Ishikawa (cell line): ENCODE measurements at regions not wholly inside any gene's neighbourhood (a gene's known extent, or its start where the extent isn't known, plus 50 kb on each side); places are given as distances from the start of the nearest gene placed in this dataset.
A peak's percentile ranks its signal among the peaks of the same experiment; 100 is the strongest.

Experiments
- CEBPB ChIP-seq: IDR thresholded peaks from 2 replicates; pipeline ENCODE4 v1.6.1; 2012
- CREB1 ChIP-seq: IDR thresholded peaks from 2 replicates; pipeline ENCODE4 v1.6.1; 2012; ENCODE audit warnings: low read depth
- EGR1 ChIP-seq: IDR thresholded peaks from 2 replicates; pipeline ENCODE4 v1.6.1; 2012
- EP300 ChIP-seq: IDR thresholded peaks from 2 replicates; pipeline ENCODE4 v1.6.1; 2012; ENCODE audit warnings: borderline replicate concordance
- FOXM1 ChIP-seq: IDR thresholded peaks from 2 replicates; pipeline ENCODE4 v1.6.1; 2012; ENCODE audit warnings: low read depth, borderline replicate concordance
- NFIC ChIP-seq: IDR thresholded peaks from 2 replicates; pipeline ENCODE4 v1.6.1; 2012
- RAD21 ChIP-seq: IDR thresholded peaks from 2 replicates; pipeline ENCODE4 v1.6.1; 2012; ENCODE audit warnings: low read depth
- TAF1 ChIP-seq: IDR thresholded peaks from 2 replicates; pipeline ENCODE4 v1.6.1; 2012; ENCODE audit warnings: low read depth, mild to moderate bottlenecking
- TCF12 ChIP-seq: IDR thresholded peaks from 2 replicates; pipeline ENCODE4 v1.6.1; 2012; ENCODE audit warnings: low read depth
- TEAD4 ChIP-seq: IDR thresholded peaks from 2 replicates; pipeline ENCODE4 v1.6.1; 2012
- USF1 ChIP-seq: IDR thresholded peaks from 2 replicates; pipeline ENCODE4 v1.6.1; 2012
- YY1 ChIP-seq: IDR thresholded peaks from 2 replicates; pipeline ENCODE4 v1.6.1; 2012; ENCODE audit warnings: low read depth
- ZBTB7A ChIP-seq: IDR thresholded peaks from 2 replicates; pipeline ENCODE4 v1.6.1; 2012; ENCODE audit warnings: low read depth
- TF ChIP-seq, protein P1 (sequence below): IDR thresholded peaks from 2 replicates; pipeline ENCODE4 v1.6.1; 2012; ENCODE audit warnings: low read depth, mild to moderate bottlenecking
- TF ChIP-seq, protein P2 (sequence below): IDR thresholded peaks from 2 replicates; pipeline ENCODE4 v1.6.1; 2012

- TF ChIP-seq ZBTB7A (no peak), EP300 (no peak), RAD21 (no peak), USF1 (no peak), TCF12 (no peak), FOXM1 (no peak), TEAD4 (no peak), EGR1 (no peak), TAF1 (no peak), YY1 (no peak), CREB1 (no peak), NFIC (no peak), CEBPB (no peak)
- TF ChIP-seq, protein P1, sequence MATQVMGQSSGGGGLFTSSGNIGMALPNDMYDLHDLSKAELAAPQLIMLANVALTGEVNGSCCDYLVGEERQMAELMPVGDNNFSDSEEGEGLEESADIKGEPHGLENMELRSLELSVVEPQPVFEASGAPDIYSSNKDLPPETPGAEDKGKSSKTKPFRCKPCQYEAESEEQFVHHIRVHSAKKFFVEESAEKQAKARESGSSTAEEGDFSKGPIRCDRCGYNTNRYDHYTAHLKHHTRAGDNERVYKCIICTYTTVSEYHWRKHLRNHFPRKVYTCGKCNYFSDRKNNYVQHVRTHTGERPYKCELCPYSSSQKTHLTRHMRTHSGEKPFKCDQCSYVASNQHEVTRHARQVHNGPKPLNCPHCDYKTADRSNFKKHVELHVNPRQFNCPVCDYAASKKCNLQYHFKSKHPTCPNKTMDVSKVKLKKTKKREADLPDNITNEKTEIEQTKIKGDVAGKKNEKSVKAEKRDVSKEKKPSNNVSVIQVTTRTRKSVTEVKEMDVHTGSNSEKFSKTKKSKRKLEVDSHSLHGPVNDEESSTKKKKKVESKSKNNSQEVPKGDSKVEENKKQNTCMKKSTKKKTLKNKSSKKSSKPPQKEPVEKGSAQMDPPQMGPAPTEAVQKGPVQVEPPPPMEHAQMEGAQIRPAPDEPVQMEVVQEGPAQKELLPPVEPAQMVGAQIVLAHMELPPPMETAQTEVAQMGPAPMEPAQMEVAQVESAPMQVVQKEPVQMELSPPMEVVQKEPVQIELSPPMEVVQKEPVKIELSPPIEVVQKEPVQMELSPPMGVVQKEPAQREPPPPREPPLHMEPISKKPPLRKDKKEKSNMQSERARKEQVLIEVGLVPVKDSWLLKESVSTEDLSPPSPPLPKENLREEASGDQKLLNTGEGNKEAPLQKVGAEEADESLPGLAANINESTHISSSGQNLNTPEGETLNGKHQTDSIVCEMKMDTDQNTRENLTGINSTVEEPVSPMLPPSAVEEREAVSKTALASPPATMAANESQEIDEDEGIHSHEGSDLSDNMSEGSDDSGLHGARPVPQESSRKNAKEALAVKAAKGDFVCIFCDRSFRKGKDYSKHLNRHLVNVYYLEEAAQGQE: no peak
- TF ChIP-seq, protein P2, sequence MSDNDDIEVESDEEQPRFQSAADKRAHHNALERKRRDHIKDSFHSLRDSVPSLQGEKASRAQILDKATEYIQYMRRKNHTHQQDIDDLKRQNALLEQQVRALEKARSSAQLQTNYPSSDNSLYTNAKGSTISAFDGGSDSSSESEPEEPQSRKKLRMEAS: no peak
Measured at GRCh38 chr3:177795859-177796258, 598.6 kb upstream of the TBL1XR1 start.

GRCh38 chr3:177800561-177800960 lies 603.3 kb upstream of the TBL1XR1 start:
- no peak for TF ChIP-seq YY1
- no peak for TF ChIP-seq TAF1
- TF ChIP-seq, protein P2: no peak

DNA sequence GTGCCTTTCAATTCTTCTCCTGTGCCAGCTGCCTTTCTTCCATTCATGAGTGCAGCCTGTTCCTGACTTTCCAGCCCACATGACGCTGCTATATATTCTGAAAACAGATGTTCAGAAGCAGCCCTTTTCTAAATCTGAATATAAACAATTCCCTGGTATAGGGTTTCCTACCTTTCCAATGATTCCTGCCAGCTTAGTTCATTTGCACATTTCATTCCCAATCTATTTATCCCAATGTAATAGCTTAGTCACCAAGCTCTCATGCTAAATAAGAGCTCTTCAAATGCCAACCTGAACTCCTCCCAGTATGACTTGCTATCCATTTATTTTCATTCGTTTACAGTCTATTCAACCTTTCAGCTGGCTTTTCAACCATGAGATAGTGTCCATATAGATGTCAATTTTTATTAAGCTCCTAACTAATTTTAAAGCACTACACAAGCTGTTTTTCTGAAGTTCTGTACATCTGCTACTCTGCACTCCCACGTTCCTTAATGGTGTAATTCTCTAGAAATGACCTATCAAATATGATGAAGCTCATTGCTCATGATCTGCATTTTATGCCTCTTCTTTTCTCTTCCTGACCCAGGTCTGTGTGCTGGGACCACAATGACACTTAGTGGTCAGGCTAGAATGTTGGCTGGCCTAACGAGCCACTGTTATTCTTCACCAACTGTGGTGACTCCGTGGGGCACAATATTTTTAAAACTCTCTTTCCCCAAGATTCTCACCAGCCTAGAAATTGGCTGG lies 605.0 kb upstream of the TBL1XR1 start:
- TF ChIP-seq RAD21: 0 out of 2 replicates have a peak, but pooled peaks have one; percentile 5
- TF ChIP-seq CEBPB: no peak
- TF ChIP-seq FOXM1: no peak
- TF ChIP-seq CREB1: no peak

DNA sequence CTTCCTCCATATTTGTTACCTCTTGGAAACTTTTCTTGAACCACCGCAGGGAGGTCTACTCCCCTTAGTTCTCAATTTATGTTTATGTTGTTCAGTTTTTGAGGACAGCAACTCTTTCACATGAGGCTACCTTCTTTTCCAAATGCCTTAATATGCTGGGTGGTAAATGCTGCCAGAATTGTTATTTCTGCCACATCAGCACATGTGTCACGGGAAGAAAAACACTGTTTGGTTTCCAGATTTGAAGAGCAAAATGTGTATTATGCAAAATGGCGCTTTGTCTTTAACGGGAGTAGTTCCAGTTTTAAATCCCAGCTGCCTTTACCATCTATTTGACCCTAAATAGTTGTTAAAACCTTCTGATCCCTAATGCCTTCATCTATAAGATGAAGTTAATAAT lies 606.2 kb upstream of the TBL1XR1 start:
- TF ChIP-seq TCF12 (no peak), CREB1 (no peak), YY1 (no peak), CEBPB (no peak)

GRCh38 chr3:177804032-177804431 lies 606.8 kb upstream of the TBL1XR1 start:
- TF ChIP-seq EP300: no peak
- no peak for TF ChIP-seq CEBPB
- no peak for TF ChIP-seq NFIC
- no peak for TF ChIP-seq FOXM1
- TF ChIP-seq TCF12: no peak
- TF ChIP-seq, protein P2: no peak
- TF ChIP-seq CREB1: no peak
- TF ChIP-seq, protein P1: no peak
- no peak for TF ChIP-seq USF1
- TF ChIP-seq TEAD4: no peak
- no peak for TF ChIP-seq YY1

DNA sequence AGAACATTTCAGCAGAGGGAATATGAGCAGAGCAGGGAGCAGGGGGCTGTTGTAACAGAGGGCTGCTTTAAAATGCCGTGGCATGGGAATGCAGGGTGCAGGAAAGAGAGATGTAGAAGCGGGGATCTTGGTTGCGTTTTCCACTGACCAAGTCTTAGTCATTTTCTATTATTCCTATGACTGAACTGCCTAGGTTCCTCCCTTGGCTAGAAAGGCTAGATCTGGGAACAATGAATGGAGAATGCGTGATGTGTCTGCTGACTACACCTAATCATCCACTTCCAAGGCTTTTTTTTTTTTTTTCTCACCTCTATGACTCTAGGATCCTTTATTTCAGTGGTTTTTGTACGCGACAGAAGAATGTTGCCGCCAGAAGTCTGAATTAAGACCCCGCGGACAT lies 607.4 kb upstream of the TBL1XR1 start:
- TF ChIP-seq ZBTB7A: no peak
- TF ChIP-seq, protein P1: no peak
- TF ChIP-seq, protein P2: no peak
- no peak for TF ChIP-seq EP300
- no peak for TF ChIP-seq USF1
- no peak for TF ChIP-seq TEAD4
- no peak for TF ChIP-seq EGR1
- no peak for TF ChIP-seq CEBPB
- no peak for TF ChIP-seq RAD21
